Liver (tissue), 8 donors: ENCODE measurements at regions not wholly inside any gene's neighbourhood (a gene's known extent, or its start where the extent isn't known, plus 50 kb on each side); places are given as distances from the start of the nearest gene placed in this dataset.

Experiments used
- DNase-seq: peaks from one replicate; pipeline ENCODE4 v3.0.0-alpha.2; 2017; ENCODE audit warnings: low spot score
- H3K27ac ChIP-seq, 2 donors: one replicate each; pipeline ENCODE4 v1.7.0; 2013; ENCODE audit warnings: inconsistent platforms in 2 of 2, low read length in 2 of 2, control low read depth in 1 of 2, low read depth in 1 of 2, mild to moderate bottlenecking in 1 of 2
- H3K27me3 ChIP-seq, 4 donors: one replicate each; pipeline versions ENCODE4 v1.6.1 to v1.7.0; 2013; ENCODE audit warnings: low read length in 3 of 4, inconsistent platforms in 1 of 4, mild to moderate bottlenecking in 1 of 4, moderate library complexity in 1 of 4; ENCODE audit not compliant: control insufficient read depth in 4 of 4, insufficient read depth in 4 of 4
- H3K36me3 ChIP-seq, 4 donors: one replicate each; pipeline versions ENCODE4 v1.6.1 to v1.7.0; 2013; ENCODE audit warnings: low read length in 3 of 4, mild to moderate bottlenecking in 3 of 4, low read depth in 1 of 4, moderate library complexity in 1 of 4; ENCODE audit not compliant: control insufficient read depth in 4 of 4, insufficient read depth in 3 of 4
- H3K4me1 ChIP-seq, 4 donors: one replicate each; pipeline versions ENCODE4 v1.6.1 to v1.7.0; 2013; ENCODE audit warnings: low read length in 3 of 4, mild to moderate bottlenecking in 3 of 4, moderate library complexity in 1 of 4; ENCODE audit not compliant: control insufficient read depth in 4 of 4, insufficient read depth in 4 of 4
- H3K4me3 ChIP-seq, 3 donors: one replicate each; pipeline versions ENCODE4 v1.6.1 to v1.7.0; 2013; ENCODE audit warnings: low read length in 3 of 3, control low read depth in 1 of 3, low read depth in 1 of 3, mild to moderate bottlenecking in 1 of 3
- H3K9ac ChIP-seq, 2 donors: one replicate each; pipeline ENCODE4 v1.7.0; 2013; ENCODE audit warnings: low read length in 2 of 2, mild to moderate bottlenecking in 2 of 2, moderate library complexity in 2 of 2, control low read depth in 1 of 2, low read depth in 1 of 2
- H3K9me3 ChIP-seq, 4 donors: one replicate each; pipeline versions ENCODE4 v1.6.1 to v1.7.0; 2013; ENCODE audit warnings: low read length in 3 of 4; ENCODE audit not compliant: control insufficient read depth in 4 of 4
- EGR1 ChIP-seq, 2 donors: IDR thresholded peaks; 2 replicates each; pipeline ENCODE4 v1.6.1; 2016 to 2018; ENCODE audit warnings: antibody characterized with exemption in 2 of 2, low read depth in 2 of 2
- FOXA1 ChIP-seq: IDR thresholded peaks from 2 replicates; pipeline ENCODE4 v1.6.1; 2016; ENCODE audit warnings: antibody characterized with exemption
- FOXA2 ChIP-seq: IDR thresholded peaks from 2 replicates; pipeline ENCODE4 v1.6.1; 2016; ENCODE audit warnings: antibody characterized with exemption
- GABPA ChIP-seq, 2 donors: IDR thresholded peaks in 1 of 2; conservative IDR thresholded peaks in 1 of 2; 2 replicates each; pipeline ENCODE4 v1.6.1; 2016; ENCODE audit warnings: antibody characterized with exemption in 2 of 2, mild to moderate bottlenecking in 1 of 2, moderate library complexity in 1 of 2
- HNF4A ChIP-seq, 2 donors: conservative IDR thresholded peaks; 2 replicates each; pipeline ENCODE4 v1.6.1; 2016; ENCODE audit warnings: antibody characterized with exemption in 2 of 2, mild to moderate bottlenecking in 2 of 2
- HNF4G ChIP-seq: IDR thresholded peaks from 2 replicates; pipeline ENCODE4 v1.6.1; 2016; ENCODE audit warnings: antibody characterized with exemption
- JUND ChIP-seq, 2 donors: IDR thresholded peaks; 2 replicates each; pipeline ENCODE4 v1.6.1; 2016; ENCODE audit warnings: antibody characterized with exemption in 2 of 2
- NR2F2 ChIP-seq: IDR thresholded peaks from 2 replicates; pipeline ENCODE4 v1.6.1; 2016; ENCODE audit warnings: antibody characterized with exemption
- RAD21 ChIP-seq, 2 donors: IDR thresholded peaks; 2 replicates each; pipeline ENCODE4 v1.6.1; 2016; ENCODE audit warnings: antibody characterized with exemption in 2 of 2, mild to moderate bottlenecking in 2 of 2
- RXRA ChIP-seq, 2 donors: IDR thresholded peaks; 2 replicates each; pipeline ENCODE4 v1.6.1; 2017 to 2018; ENCODE audit warnings: antibody characterized with exemption in 2 of 2, mild to moderate bottlenecking in 1 of 2
- SP1 ChIP-seq: IDR thresholded peaks from 2 replicates; pipeline ENCODE4 v1.6.1; 2018; ENCODE audit warnings: antibody characterized with exemption, mild to moderate bottlenecking
- TAF1 ChIP-seq: conservative IDR thresholded peaks from 2 replicates; pipeline ENCODE4 v1.6.1; 2016; ENCODE audit warnings: antibody characterized with exemption, mild to moderate bottlenecking
- YY1 ChIP-seq: IDR thresholded peaks from 2 replicates; pipeline ENCODE4 v1.6.1; 2016; ENCODE audit warnings: antibody characterized with exemption, mild to moderate bottlenecking
- WGBS: extraction: QIAGEN DNeasy Blood & Tissue Kit; methylation state at CpG from one replicate; pipeline ENCODE4 v1.1.7; 2013; 5-methylcytosine and 5-hydroxymethylcytosine counted together
- TF ChIP-seq, protein P1 (sequence below): IDR thresholded peaks from 2 replicates; pipeline ENCODE4 v1.6.1; 2016; ENCODE audit warnings: antibody characterized with exemption, mild to moderate bottlenecking
- TF ChIP-seq, protein P2 (sequence below): IDR thresholded peaks from 2 replicates; pipeline ENCODE4 v1.6.1; 2016; ENCODE audit warnings: antibody characterized with exemption
- TF ChIP-seq, protein P3 (sequence below): IDR thresholded peaks from 2 replicates; pipeline ENCODE4 v1.6.1; 2016; ENCODE audit warnings: antibody characterized with exemption
- TF ChIP-seq, protein P4 (sequence below): IDR thresholded peaks from 2 replicates; pipeline ENCODE4 v1.6.1; 2016; ENCODE audit warnings: antibody characterized with exemption
- TF ChIP-seq, protein P5 (sequence below): fragments of 150-350 bp; IDR thresholded peaks from 2 replicates; pipeline ENCODE4 v1.5.1; 2017; ENCODE audit warnings: improper control_type of control experiment, low read depth, low read length; ENCODE audit not compliant: missing input control
- donor health status: healthy.
- donor health status: healthy.
- donor health status: healthy.
- donor health status: healthy.
- donor health status: healthy.

DNA sequence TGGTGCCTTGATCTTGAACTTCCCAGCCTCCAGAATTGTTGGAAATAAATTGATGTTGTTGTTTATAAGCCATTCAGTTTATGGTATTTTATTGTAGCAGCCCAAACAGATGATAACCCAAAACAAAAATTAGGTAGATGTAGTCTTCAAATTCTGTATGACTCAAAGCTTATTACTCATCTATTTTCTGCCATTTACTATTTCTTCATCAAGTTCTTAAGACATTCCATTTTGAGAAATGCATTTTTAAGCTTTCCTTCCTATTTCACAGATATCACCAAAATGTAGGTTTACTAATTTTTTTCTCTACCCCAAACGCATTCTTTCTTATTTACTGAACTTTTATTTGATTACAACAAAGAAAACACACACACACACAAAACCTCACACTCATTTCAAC, 148.2 kb downstream of the RND3 start:
- no peaks in the 10 kb centered on the region for H3K9me3 ChIP-seq
- no peak overlapping the region for H3K9ac ChIP-seq
- H3K27ac ChIP-seq = no peak overlapping the region
- WGBS = 53% methylated on average over 1 of the region's 1 CpG
- no peaks in the 10 kb centered on the region for H3K36me3 ChIP-seq
- no peaks in the 10 kb centered on the region for H3K27me3 ChIP-seq
- TF ChIP-seq, protein P1, sequence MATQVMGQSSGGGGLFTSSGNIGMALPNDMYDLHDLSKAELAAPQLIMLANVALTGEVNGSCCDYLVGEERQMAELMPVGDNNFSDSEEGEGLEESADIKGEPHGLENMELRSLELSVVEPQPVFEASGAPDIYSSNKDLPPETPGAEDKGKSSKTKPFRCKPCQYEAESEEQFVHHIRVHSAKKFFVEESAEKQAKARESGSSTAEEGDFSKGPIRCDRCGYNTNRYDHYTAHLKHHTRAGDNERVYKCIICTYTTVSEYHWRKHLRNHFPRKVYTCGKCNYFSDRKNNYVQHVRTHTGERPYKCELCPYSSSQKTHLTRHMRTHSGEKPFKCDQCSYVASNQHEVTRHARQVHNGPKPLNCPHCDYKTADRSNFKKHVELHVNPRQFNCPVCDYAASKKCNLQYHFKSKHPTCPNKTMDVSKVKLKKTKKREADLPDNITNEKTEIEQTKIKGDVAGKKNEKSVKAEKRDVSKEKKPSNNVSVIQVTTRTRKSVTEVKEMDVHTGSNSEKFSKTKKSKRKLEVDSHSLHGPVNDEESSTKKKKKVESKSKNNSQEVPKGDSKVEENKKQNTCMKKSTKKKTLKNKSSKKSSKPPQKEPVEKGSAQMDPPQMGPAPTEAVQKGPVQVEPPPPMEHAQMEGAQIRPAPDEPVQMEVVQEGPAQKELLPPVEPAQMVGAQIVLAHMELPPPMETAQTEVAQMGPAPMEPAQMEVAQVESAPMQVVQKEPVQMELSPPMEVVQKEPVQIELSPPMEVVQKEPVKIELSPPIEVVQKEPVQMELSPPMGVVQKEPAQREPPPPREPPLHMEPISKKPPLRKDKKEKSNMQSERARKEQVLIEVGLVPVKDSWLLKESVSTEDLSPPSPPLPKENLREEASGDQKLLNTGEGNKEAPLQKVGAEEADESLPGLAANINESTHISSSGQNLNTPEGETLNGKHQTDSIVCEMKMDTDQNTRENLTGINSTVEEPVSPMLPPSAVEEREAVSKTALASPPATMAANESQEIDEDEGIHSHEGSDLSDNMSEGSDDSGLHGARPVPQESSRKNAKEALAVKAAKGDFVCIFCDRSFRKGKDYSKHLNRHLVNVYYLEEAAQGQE = no peak
- TF ChIP-seq HNF4A (conservative IDR thresholded peaks at IDR 0.05) = no peak
- no peak for TF ChIP-seq FOXA1
- TF ChIP-seq NR2F2 = no peak
- no peak for TF ChIP-seq JUND (IDR thresholded peaks at IDR 0.05)
- TF ChIP-seq, protein P2, sequence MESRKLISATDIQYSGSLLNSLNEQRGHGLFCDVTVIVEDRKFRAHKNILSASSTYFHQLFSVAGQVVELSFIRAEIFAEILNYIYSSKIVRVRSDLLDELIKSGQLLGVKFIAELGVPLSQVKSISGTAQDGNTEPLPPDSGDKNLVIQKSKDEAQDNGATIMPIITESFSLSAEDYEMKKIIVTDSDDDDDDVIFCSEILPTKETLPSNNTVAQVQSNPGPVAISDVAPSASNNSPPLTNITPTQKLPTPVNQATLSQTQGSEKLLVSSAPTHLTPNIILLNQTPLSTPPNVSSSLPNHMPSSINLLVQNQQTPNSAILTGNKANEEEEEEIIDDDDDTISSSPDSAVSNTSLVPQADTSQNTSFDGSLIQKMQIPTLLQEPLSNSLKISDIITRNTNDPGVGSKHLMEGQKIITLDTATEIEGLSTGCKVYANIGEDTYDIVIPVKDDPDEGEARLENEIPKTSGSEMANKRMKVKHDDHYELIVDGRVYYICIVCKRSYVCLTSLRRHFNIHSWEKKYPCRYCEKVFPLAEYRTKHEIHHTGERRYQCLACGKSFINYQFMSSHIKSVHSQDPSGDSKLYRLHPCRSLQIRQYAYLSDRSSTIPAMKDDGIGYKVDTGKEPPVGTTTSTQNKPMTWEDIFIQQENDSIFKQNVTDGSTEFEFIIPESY = no peak
- TF ChIP-seq YY1 = no peak
- no peak for TF ChIP-seq GABPA (IDR thresholded peaks at IDR 0.05 in 1 of 2, conservative IDR thresholded peaks at IDR 0.05 in 1 of 2)
- TF ChIP-seq, protein P3, sequence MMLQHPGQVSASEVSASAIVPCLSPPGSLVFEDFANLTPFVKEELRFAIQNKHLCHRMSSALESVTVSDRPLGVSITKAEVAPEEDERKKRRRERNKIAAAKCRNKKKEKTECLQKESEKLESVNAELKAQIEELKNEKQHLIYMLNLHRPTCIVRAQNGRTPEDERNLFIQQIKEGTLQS = no peak
- TF ChIP-seq, protein P4, sequence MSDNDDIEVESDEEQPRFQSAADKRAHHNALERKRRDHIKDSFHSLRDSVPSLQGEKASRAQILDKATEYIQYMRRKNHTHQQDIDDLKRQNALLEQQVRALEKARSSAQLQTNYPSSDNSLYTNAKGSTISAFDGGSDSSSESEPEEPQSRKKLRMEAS = no peak
- TF ChIP-seq SP1 = no peak
- no peak for TF ChIP-seq TAF1
- no peak for TF ChIP-seq EGR1 (IDR thresholded peaks at IDR 0.05; ENCODE audit: low read depth in 2 of 2)
- no peak for TF ChIP-seq RAD21 (IDR thresholded peaks at IDR 0.05)
- no peak for TF ChIP-seq HNF4G
- TF ChIP-seq RXRA (IDR thresholded peaks at IDR 0.05) = no peak
- TF ChIP-seq FOXA2 = no peak
- TF ChIP-seq, protein P5, sequence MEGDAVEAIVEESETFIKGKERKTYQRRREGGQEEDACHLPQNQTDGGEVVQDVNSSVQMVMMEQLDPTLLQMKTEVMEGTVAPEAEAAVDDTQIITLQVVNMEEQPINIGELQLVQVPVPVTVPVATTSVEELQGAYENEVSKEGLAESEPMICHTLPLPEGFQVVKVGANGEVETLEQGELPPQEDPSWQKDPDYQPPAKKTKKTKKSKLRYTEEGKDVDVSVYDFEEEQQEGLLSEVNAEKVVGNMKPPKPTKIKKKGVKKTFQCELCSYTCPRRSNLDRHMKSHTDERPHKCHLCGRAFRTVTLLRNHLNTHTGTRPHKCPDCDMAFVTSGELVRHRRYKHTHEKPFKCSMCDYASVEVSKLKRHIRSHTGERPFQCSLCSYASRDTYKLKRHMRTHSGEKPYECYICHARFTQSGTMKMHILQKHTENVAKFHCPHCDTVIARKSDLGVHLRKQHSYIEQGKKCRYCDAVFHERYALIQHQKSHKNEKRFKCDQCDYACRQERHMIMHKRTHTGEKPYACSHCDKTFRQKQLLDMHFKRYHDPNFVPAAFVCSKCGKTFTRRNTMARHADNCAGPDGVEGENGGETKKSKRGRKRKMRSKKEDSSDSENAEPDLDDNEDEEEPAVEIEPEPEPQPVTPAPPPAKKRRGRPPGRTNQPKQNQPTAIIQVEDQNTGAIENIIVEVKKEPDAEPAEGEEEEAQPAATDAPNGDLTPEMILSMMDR = no peak
- H3K4me3 ChIP-seq = no peak overlapping the region
- peaks cover 0 to 4% (median 0%) of the 10 kb centered on the region in 4 donors for H3K4me1 ChIP-seq
- DNase-seq = no peak
